AG04449 (cell line): ENCODE measurements at regions not wholly inside any gene's neighbourhood (a gene's known extent, or its start where the extent isn't known, plus 50 kb on each side); places are given as distances from the start of the nearest gene placed in this dataset.
"Not testable (repeated sequence)": the region's sequence is repeated elsewhere in the genome, so short reads cannot be mapped to it uniquely, and the experiment has no call there.

Experiments used
- CTCF ChIA-PET: fragments of 350-600 bp; formaldehyde crosslinking; extraction: SDS; loops from one replicate; lab custom pipeline; 2021; ENCODE audit warnings: antibody characterized with exemption; lab: Yijun Ruan, JAX
- POLR2A ChIA-PET: fragments of 400-600, 350-600 bp; formaldehyde crosslinking; extraction: SDS; loops from one replicate; lab custom pipeline; 2020; ENCODE audit warnings: antibody characterized with exemption, inconsistent platforms; lab: Yijun Ruan, JAX
- DNase-seq: peaks from one replicate; pipeline ENCODE4 v3.0.0-alpha.2; 2010; ENCODE audit warnings: low read depth, low spot score
- H3K4me3 ChIP-seq: 2 replicates; pipeline ENCODE4 v1.5.1; 2011; ENCODE audit warnings: low read depth, mild to moderate bottlenecking, control low read depth, low read length
- TF ChIP-seq, protein P1 (sequence below): IDR thresholded peaks from one replicate; pipeline ENCODE4 v1.5.1; 2011; ENCODE audit warnings: mild to moderate bottlenecking, moderate library complexity, low read length, control low read depth, inconsistent platforms; ENCODE audit not compliant: insufficient read depth; ENCODE audit errors: missing control alignments

DNA sequence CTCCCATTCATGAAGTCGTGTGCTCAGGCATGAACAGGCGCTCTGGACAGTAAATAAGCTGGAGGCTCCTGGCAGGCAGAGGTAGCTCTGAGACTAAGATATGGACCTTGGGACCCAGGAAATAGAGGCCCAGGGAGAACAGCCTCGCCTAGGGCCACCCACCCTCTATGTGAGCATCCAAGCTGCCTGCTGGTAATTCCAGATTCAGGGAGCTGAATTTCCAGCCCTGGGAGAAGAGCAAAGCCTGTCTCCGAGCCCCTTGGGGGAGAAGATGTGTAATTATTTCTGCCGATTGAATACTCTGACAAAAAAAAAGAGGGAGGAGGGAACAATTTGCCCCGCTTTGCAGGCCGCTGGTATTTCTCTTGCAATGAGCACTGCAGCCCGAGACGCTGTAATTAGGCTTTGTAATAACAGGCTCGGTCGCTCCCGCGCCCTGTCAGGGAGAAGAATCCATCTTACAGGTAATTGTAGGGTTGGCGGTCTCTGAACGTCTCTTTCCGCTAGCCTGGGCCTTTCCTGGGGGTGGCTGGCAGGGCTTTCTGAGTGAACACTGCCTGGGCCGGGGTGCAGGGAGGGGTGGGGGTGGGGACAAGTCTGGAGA is 131.5 kb downstream of the WNT7A start:
- no peak for DNase-seq
- ChIA-PET CTCF (no interaction called here), POLR2A (no interaction called here)
- TF ChIP-seq, protein P1, sequence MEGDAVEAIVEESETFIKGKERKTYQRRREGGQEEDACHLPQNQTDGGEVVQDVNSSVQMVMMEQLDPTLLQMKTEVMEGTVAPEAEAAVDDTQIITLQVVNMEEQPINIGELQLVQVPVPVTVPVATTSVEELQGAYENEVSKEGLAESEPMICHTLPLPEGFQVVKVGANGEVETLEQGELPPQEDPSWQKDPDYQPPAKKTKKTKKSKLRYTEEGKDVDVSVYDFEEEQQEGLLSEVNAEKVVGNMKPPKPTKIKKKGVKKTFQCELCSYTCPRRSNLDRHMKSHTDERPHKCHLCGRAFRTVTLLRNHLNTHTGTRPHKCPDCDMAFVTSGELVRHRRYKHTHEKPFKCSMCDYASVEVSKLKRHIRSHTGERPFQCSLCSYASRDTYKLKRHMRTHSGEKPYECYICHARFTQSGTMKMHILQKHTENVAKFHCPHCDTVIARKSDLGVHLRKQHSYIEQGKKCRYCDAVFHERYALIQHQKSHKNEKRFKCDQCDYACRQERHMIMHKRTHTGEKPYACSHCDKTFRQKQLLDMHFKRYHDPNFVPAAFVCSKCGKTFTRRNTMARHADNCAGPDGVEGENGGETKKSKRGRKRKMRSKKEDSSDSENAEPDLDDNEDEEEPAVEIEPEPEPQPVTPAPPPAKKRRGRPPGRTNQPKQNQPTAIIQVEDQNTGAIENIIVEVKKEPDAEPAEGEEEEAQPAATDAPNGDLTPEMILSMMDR = no peak
- no peak overlapping the region for H3K4me3 ChIP-seq

DNA sequence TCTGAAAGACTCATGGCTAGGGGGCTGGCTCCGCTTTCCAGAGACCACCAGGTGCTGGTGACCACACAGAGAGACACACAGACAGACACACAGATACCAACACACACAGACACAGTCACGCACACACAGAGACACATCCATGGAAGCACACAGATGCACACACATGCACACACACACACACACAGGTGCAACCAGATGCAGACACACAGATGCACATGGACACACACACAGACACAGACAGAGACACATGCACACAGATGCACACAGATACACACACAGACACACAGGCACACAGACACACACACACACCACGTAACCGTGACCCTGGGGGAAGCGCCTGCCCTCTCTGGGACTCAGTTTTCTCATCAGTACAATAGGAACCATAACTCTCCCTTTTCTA is 132.2 kb downstream of the WNT7A start:
- TF ChIP-seq, protein P1 = no peak
- no peak for DNase-seq
- H3K4me3 ChIP-seq = no peak overlapping the region
- CTCF ChIA-PET = no interaction called here
- POLR2A ChIA-PET = no interaction called here

GRCh38 chr3:13746385-13746784 is 133.5 kb downstream of the WNT7A start:
- no peak for DNase-seq
- CTCF ChIA-PET = no interaction called here
- TF ChIP-seq, protein P1 = no peak
- POLR2A ChIA-PET = no interaction called here
- no peak overlapping the region for H3K4me3 ChIP-seq

- CTCF ChIA-PET = no interaction called here
- no peak for DNase-seq
- POLR2A ChIA-PET = no interaction called here
- TF ChIP-seq, protein P1 = no peak
- H3K4me3 ChIP-seq = no peak overlapping the region
These were observed 134.2 kb downstream of the WNT7A start for GRCh38 chr3:13745636-13746035.

- ChIA-PET CTCF (no interaction called here), POLR2A (no interaction called here)
- TF ChIP-seq, protein P1 = no peak
These were observed 139.1 kb downstream of the WNT7A start for GRCh38 chr3:13740795-13741194.

GRCh38 chr3:13733726-13734125 is 146.1 kb downstream of the WNT7A start:
- CTCF ChIA-PET, H3K4me3 ChIP-seq, POLR2A ChIA-PET, DNase-seq: not testable (repeated sequence)

More at GRCh38 chr3:13740795-13741194, 139.1 kb downstream of the WNT7A start:
- DNase-seq = no peak
- H3K4me3 ChIP-seq = no peak overlapping the region

GRCh38 chr3:13728487-13728886 is 151.4 kb downstream of the WNT7A start:
- TF ChIP-seq, protein P1 = no peak
- POLR2A ChIA-PET = no interaction called here

More at GRCh38 chr3:13728487-13728886, 151.4 kb downstream of the WNT7A start:
- DNase-seq = no peak
- no peak overlapping the region for H3K4me3 ChIP-seq
- CTCF ChIA-PET = no interaction called here
